ENCODE measurements at regions not wholly inside any gene's neighbourhood (a gene's known extent, or its start where the extent isn't known, plus 50 kb on each side); places are given as distances from the start of the nearest gene placed in this dataset.
"Not testable (repeated sequence)": the region's sequence is repeated elsewhere in the genome, so short reads cannot be mapped to it uniquely, and the experiment has no call there.

- DNase-seq (ENCODE audit: low read depth in 2 of 2): no peak
Measured at GRCh38 chr19:28386066-28386465, 826.9 kb downstream of the UQCRFS1 start.

GRCh38 chr19:28377077-28377476 lies 835.9 kb downstream of the UQCRFS1 start:
- DNase-seq (ENCODE audit: low read depth in 2 of 2): no peak

GRCh38 chr19:28374971-28375370 lies 838.0 kb downstream of the UQCRFS1 start:
- no peak for DNase-seq (ENCODE audit: low read depth in 2 of 2)

GRCh38 chr19:28372576-28373247 lies 840.2 kb downstream of the UQCRFS1 start:
- no peak for DNase-seq (ENCODE audit: low read depth in 2 of 2)

- no peak for DNase-seq (ENCODE audit: low read depth in 2 of 2)
Measured at GRCh38 chr19:28367146-28367545, 845.8 kb downstream of the UQCRFS1 start.

- no peak for DNase-seq (ENCODE audit: low read depth in 2 of 2)
Measured at GRCh38 chr19:28363254-28363653, 849.7 kb downstream of the UQCRFS1 start.

- no peak for DNase-seq (ENCODE audit: low read depth in 2 of 2)
Measured at GRCh38 chr19:28359431-28360414, 853.2 kb downstream of the UQCRFS1 start.

- DNase-seq (ENCODE audit: low read depth in 2 of 2): no peak
Measured at GRCh38 chr19:28358633-28359032, 854.3 kb downstream of the UQCRFS1 start.

- no peak for DNase-seq (ENCODE audit: low read depth in 2 of 2)
Measured at GRCh38 chr19:28351761-28352160, 861.2 kb downstream of the UQCRFS1 start.

GRCh38 chr19:28351321-28351720 lies 861.6 kb downstream of the UQCRFS1 start:
- not testable (repeated sequence) for DNase-seq (ENCODE audit: low read depth in 2 of 2)

GRCh38 chr19:28350673-28351072 lies 862.3 kb downstream of the UQCRFS1 start:
- DNase-seq (ENCODE audit: low read depth in 2 of 2): no peak

GRCh38 chr19:28350037-28350436 lies 862.9 kb downstream of the UQCRFS1 start:
- DNase-seq (ENCODE audit: low read depth in 2 of 2): no peak

- DNase-seq (ENCODE audit: low read depth in 2 of 2): no peak
Measured at GRCh38 chr19:28349604-28350003, 863.3 kb downstream of the UQCRFS1 start.

GRCh38 chr19:28345811-28346210 lies 867.1 kb downstream of the UQCRFS1 start:
- no peak for DNase-seq (ENCODE audit: low read depth in 2 of 2)

- no peak for DNase-seq (ENCODE audit: low read depth in 2 of 2)
Measured at GRCh38 chr19:28341810-28342350, 871.1 kb downstream of the UQCRFS1 start.

GRCh38 chr19:28334419-28334818 lies 878.5 kb downstream of the UQCRFS1 start:
- no peak for DNase-seq (ENCODE audit: low read depth in 2 of 2)

GRCh38 chr19:28333909-28334308 lies 879.0 kb downstream of the UQCRFS1 start:
- DNase-seq (ENCODE audit: low read depth in 2 of 2): no peak

- DNase-seq (ENCODE audit: low read depth in 2 of 2): no peak
Measured at GRCh38 chr19:28332886-28333285, 880.1 kb downstream of the UQCRFS1 start.

- DNase-seq (ENCODE audit: low read depth in 2 of 2): no peak
Measured at GRCh38 chr19:28332351-28332750, 880.6 kb downstream of the UQCRFS1 start.

- no peak for DNase-seq (ENCODE audit: low read depth in 2 of 2)
Measured at GRCh38 chr19:28331596-28331995, 881.4 kb downstream of the UQCRFS1 start.

- no peak for DNase-seq (ENCODE audit: low read depth in 2 of 2)
Measured at GRCh38 chr19:28330831-28331230, 882.1 kb downstream of the UQCRFS1 start.

GRCh38 chr19:28329429-28329828 lies 883.5 kb downstream of the UQCRFS1 start:
- DNase-seq (ENCODE audit: low read depth in 2 of 2): no peak

- no peak for DNase-seq (ENCODE audit: low read depth in 2 of 2)
Measured at GRCh38 chr19:28327905-28328304, 885.0 kb downstream of the UQCRFS1 start.

Data from activated CD4-positive, alpha-beta T cell treated with anti-CD3 and anti-CD28 coated beads for 24 hours (primary cell).